ENCODE measurements at regions not wholly inside any gene's neighbourhood (a gene's known extent, or its start where the extent isn't known, plus 50 kb on each side); places are given as distances from the start of the nearest gene placed in this dataset.
"Not testable (repeated sequence)": the region's sequence is repeated elsewhere in the genome, so short reads cannot be mapped to it uniquely, and the experiment has no call there.

- peak; percentile 12 for DNase-seq (ENCODE audit: low spot score)
- H3K4me2 ChIP-seq (ENCODE audit: low read depth, low read length); H4K20me1 ChIP-seq (ENCODE audit: insufficient read depth, low read length); H3K4me1 ChIP-seq (ENCODE audit: insufficient read depth, low read length); H3K9ac ChIP-seq (ENCODE audit: insufficient read depth, low read depth, low read length); BruUV-seq (replicated peaks); H3K4me3 ChIP-seq (replicated peaks in 1 of 3; ENCODE audit: insufficient read depth in 1 of 3, low read depth in 2 of 3, low read length in 3 of 3); H3K79me2 ChIP-seq (ENCODE audit: insufficient read depth, low read length); intact Hi-C loops (cut with micrococcal nuclease; ENCODE audit: unreplicated experiment); H3K27me3 ChIP-seq (ENCODE audit: control insufficient read depth in 1 of 2, insufficient read depth in 2 of 2, low read length in 2 of 2); in situ Hi-C loops (cut with HindIII; ENCODE audit: extremely low pct_ligation_motif_present, low pct_unique_long_range_greater_than_20kb); POLR2A ChIA-PET; H3K27ac ChIP-seq (ENCODE audit: extremely low read length, insufficient read depth, low read length); H2AFZ ChIP-seq (ENCODE audit: low read length); H3K36me3 ChIP-seq (replicated peaks in 1 of 2; ENCODE audit: control insufficient read depth in 1 of 2, insufficient read depth in 2 of 2, low read length in 2 of 2); FAIRE-seq: not testable (repeated sequence)
- TF ChIP-seq SETDB1 (CRISPR knock-in tag; IDR thresholded peaks at IDR 0.05; ENCODE audit: borderline replicate concordance): peak; percentile 82; the same call in 1 of the 2 replicates
- TF ChIP-seq, protein P1, sequence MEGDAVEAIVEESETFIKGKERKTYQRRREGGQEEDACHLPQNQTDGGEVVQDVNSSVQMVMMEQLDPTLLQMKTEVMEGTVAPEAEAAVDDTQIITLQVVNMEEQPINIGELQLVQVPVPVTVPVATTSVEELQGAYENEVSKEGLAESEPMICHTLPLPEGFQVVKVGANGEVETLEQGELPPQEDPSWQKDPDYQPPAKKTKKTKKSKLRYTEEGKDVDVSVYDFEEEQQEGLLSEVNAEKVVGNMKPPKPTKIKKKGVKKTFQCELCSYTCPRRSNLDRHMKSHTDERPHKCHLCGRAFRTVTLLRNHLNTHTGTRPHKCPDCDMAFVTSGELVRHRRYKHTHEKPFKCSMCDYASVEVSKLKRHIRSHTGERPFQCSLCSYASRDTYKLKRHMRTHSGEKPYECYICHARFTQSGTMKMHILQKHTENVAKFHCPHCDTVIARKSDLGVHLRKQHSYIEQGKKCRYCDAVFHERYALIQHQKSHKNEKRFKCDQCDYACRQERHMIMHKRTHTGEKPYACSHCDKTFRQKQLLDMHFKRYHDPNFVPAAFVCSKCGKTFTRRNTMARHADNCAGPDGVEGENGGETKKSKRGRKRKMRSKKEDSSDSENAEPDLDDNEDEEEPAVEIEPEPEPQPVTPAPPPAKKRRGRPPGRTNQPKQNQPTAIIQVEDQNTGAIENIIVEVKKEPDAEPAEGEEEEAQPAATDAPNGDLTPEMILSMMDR (CRISPR knock-in tag; IDR thresholded peaks at IDR 0.05): peak; percentile 70
- WGBS (ENCODE audit: low lambda C conversion rate): 58% methylated on average over 3 of the region's 9 CpGs
- CTCF ChIA-PET (ENCODE audit: low intra/inter-chr PET ratio, low total read pairs): interaction anchor here (0.7 to 1.1 kb wide), 2 partner anchors 45 to 265 kb away, joined by 3 to 5 read pairs; no protein-coding TSS in a partner anchor
- H3K9me3 ChIP-seq (ENCODE audit: low read length): peaks cover 14% of the 10 kb centered on the region
- peak; percentile 62; the same call in 2 of the 3 replicates for ATAC-seq
Observed at GRCh38 chr14:106618471-106618951, 1092.1 kb downstream of the TMEM121 start.

GRCh38 chr14:106619606-106620005, 1093.2 kb downstream of the TMEM121 start:
- Histone ChIP-seq H3K27me3 (ENCODE audit: control insufficient read depth in 1 of 2, insufficient read depth in 2 of 2, low read length in 2 of 2) (no peaks in the 10 kb centered on the region; a peak in 1 of 5 replicates), H3K27ac (ENCODE audit: extremely low read length, insufficient read depth, low read length) (no peak overlapping the region), H3K4me2 (ENCODE audit: low read depth, low read length) (no peak overlapping the region), H3K9me3 (ENCODE audit: low read length) (peaks cover 14% of the 10 kb centered on the region), H3K4me3 (replicated peaks in 1 of 3; ENCODE audit: insufficient read depth in 1 of 3, low read depth in 2 of 3, low read length in 3 of 3) (no peak overlapping the region), H4K20me1 (ENCODE audit: insufficient read depth, low read length) (no peaks in the 10 kb centered on the region), H3K9ac (ENCODE audit: insufficient read depth, low read depth, low read length) (no peak overlapping the region), H3K36me3 (replicated peaks in 1 of 2; ENCODE audit: control insufficient read depth in 1 of 2, insufficient read depth in 2 of 2, low read length in 2 of 2) (no peaks in the 10 kb centered on the region), H2AFZ (ENCODE audit: low read length) (no peak overlapping the region), H3K4me1 (ENCODE audit: insufficient read depth, low read length) (no peaks in the 10 kb centered on the region), H3K79me2 (ENCODE audit: insufficient read depth, low read length) (no peaks in the 10 kb centered on the region)
- intact Hi-C loops (cut with micrococcal nuclease; ENCODE audit: unreplicated experiment): no loop called here
- BruUV-seq (replicated peaks): no TSS peak
- DNase-seq (ENCODE audit: low spot score) (no peak), ATAC-seq (no peak), FAIRE-seq (no peak)
- 0% methylated on average over 1 of the region's 1 CpG for WGBS (ENCODE audit: low lambda C conversion rate)
- ChIA-PET POLR2A (no interaction called here), CTCF (ENCODE audit: low intra/inter-chr PET ratio, low total read pairs) (no interaction called here)
- in situ Hi-C loops (cut with HindIII; ENCODE audit: extremely low pct_ligation_motif_present, low pct_unique_long_range_greater_than_20kb): no loop called here
- TF ChIP-seq, protein P2, sequence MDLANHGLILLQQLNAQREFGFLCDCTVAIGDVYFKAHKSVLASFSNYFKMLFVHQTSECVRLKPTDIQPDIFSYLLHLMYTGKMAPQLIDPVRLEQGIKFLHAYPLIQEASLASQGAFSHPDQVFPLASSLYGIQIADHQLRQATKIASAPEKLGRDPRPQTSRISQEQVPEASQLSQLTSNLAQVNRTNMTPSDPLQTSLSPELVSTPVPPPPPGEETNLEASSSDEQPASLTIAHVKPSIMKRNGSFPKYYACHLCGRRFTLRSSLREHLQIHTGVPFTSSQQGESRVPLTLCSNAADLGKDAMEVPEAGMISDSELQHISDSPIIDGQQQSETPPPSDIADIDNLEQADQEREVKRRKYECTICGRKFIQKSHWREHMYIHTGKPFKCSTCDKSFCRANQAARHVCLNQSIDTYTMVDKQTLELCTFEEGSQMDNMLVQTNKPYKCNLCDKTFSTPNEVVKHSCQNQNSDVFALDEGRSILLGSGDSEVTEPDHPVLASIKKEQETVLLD (CRISPR knock-in tag; IDR thresholded peaks at IDR 0.05; ENCODE audit: low read depth): no peak
- TF ChIP-seq IRF9 (CRISPR knock-in tag; IDR thresholded peaks at IDR 0.05; ENCODE audit: borderline replicate concordance) (no peak), ATF6 (CRISPR knock-in tag; conservative IDR thresholded peaks at IDR 0.05) (no peak), ZBTB39 (CRISPR knock-in tag; IDR thresholded peaks at IDR 0.05) (no peak)
- TF ChIP-seq, protein P3, sequence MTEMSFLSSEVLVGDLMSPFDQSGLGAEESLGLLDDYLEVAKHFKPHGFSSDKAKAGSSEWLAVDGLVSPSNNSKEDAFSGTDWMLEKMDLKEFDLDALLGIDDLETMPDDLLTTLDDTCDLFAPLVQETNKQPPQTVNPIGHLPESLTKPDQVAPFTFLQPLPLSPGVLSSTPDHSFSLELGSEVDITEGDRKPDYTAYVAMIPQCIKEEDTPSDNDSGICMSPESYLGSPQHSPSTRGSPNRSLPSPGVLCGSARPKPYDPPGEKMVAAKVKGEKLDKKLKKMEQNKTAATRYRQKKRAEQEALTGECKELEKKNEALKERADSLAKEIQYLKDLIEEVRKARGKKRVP (CRISPR knock-in tag; IDR thresholded peaks at IDR 0.05): peak in 1 of 2 experiments; percentile 27; a peak in 1 of 4 replicates

Data from HepG2 (cell line).